Epithelial cell of prostate (primary cell): ENCODE measurements at regions not wholly inside any gene's neighbourhood (a gene's known extent, or its start where the extent isn't known, plus 50 kb on each side); places are given as distances from the start of the nearest gene placed in this dataset.

Experiments used
- DNase-seq: peaks from one replicate; pipeline ENCODE4 v3.0.0-alpha.2; 2011; ENCODE audit warnings: low read depth, low spot score
- H3K27ac ChIP-seq: fragments of 450-650 bp; 2 replicates; pipeline ENCODE4 v1.5.1; 2017; ENCODE audit warnings: mild to moderate bottlenecking

DNA sequence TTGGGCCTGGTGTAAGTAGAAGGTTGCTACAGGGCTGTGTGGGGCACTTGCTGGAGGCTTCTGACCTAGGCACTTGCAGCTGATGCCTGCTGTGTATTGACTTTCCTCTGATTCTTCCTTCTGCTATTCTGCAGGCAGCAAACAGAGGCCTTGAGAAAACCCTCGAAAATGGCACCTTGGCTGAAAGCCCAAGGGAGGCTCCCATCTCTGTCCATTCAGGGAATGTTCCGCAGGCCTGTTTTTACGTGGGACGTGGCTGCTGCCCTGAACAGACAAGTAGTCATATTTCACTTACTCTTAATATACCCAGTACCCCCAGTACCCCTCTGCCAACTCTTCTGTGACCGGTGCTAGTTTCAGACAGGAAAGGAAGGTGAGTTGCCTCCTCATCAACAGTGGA lies 664.7 kb downstream of the INHBA start:
- H3K27ac ChIP-seq, result no peak overlapping the region
- no peak for DNase-seq

GRCh38 chr7:41037691-41038090 lies 665.2 kb downstream of the INHBA start:
- H3K27ac ChIP-seq, result no peak overlapping the region
- no peak for DNase-seq

DNA sequence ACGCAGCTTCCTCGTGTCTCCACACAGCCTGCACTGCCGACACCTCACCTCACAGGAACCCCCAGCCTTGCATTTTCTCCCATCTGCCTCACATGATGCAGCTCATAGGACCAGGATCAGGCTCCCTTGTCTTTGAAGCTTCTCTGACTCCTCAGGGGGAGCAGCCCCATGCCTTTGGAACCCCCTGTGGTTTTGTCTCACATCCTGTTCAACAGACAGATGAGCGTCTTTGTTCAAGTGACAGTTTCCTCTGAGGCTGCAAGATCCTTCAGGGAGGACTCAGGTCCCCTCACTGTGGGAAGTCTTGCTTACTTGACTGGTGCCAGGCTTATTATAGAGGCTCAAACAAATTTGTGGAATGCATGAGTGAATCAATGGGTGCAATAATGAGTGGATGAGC lies 667.1 kb downstream of the INHBA start:
- no peak for DNase-seq
- no peak overlapping the region for H3K27ac ChIP-seq

DNA sequence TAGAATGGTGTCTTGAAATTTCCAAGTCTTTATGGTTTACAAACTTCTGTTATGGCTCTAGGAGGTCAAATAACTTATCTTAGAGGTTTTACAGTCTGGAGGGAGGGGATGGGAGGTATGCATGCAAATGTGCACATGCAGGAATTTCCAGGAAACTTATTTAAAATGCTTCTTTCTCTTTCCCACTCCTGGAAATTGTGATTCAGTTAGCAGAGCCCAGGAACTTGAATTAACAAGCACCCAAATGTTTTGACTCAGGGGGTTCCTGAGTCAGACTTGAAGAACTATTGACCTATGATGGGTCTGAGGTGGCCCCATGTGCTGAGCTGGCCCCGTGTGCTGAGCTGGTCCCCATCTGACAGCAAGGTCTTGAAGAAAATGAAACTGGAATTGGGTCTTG lies 669.4 kb downstream of the INHBA start:
- no peak overlapping the region for H3K27ac ChIP-seq
- DNase-seq, result no peak

- H3K27ac ChIP-seq, result peak overlapping the region; percentile 68
- no peak for DNase-seq
These were observed 672.2 kb downstream of the INHBA start for GRCh38 chr7:41030673-41031072.

DNA sequence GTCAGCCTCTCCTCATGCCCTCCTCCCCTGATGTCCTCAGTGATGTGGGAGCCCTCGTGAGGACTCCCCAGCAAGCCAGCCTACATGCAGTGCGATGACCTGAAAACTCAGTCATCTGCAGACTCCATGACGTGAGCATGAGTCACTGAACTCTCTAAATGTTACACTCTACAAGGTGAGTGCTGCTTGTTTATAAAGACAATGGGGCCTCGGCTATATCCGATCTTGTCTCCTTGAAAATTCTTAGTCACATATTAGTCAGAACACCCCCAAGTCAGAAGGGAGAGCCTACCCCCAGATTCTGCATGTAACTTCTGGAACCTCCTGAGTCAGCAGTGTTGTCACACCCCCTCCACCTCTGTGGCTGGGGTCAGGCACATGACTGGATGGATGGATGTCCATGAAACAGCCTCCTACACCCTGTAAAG lies 673.8 kb downstream of the INHBA start:
- peak; percentile 91 for DNase-seq
- peak overlapping the region; percentile 68 for H3K27ac ChIP-seq

DNA sequence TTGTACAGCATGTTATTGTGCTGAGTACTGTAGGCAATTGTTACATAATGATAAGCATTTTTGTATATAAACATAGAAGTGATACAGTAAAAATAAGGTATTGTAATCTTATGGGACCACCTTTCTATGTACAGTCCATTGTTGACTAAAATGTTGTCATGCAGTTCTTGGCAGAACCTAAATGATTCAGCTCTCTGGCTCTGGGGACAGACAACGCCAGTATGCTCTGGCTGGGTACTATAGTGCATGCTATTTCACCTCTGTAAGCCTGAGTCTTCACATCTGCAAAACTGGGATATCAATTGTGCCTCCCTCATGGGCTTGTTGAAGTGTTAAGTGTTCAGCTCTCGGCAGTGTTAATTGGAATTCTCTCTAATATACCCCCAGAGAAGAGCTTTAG lies 674.3 kb downstream of the INHBA start:
- no peak for DNase-seq
- H3K27ac ChIP-seq, result peak overlapping the region; percentile 68

DNA sequence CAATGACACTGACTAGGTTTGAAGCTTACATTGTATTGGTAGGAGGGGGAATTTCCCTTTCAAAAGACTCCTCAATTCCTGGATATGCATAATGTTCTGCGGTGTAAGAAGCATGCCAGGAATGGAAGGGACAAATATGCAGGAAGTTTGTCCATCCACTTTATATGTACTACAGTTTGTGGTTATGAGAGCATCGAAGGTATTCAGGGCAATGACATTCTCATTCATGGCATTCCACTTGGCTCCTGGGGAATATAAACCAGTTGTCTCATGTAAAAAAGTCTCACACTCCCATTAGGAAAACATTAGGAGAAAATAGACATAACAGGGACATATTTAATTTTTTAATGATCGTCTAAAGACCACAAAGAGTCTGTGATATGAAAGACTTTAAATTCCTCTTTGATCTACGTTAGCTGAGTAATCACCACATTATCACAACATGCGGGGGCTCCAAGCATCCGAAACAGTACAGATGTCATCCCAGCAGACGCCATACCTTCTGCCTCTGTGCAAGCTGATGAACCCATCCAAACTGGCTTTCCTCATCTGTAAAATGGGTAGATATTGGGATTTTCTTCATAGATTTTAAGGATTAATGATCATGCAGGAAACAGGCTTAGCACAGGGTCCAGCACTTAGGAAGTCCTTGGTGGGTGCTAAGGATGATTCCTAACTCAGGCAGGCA lies 675.3 kb downstream of the INHBA start:
- peak; percentile 29 for DNase-seq
- H3K27ac ChIP-seq, result peak overlapping the region; percentile 68

DNA sequence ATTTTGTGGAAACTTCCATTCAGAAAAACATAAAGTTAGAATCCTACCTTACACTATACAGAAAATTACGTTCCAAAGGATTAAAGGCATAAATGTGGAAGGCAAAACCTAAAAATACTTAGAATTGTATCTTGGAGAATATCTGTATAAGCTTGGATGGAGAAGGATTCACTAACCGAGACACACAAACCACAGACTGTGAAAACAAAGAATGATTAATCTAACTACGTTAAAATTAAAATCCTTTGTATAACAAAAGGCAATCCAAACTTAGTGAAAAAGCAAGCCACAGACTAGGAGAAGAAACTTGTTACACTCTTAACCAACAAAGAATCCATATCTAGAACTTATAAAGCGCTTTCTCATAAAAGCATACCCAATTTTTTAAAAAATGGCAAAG lies 678.8 kb downstream of the INHBA start:
- DNase-seq, result no peak
- H3K27ac ChIP-seq, result no peak overlapping the region

DNA sequence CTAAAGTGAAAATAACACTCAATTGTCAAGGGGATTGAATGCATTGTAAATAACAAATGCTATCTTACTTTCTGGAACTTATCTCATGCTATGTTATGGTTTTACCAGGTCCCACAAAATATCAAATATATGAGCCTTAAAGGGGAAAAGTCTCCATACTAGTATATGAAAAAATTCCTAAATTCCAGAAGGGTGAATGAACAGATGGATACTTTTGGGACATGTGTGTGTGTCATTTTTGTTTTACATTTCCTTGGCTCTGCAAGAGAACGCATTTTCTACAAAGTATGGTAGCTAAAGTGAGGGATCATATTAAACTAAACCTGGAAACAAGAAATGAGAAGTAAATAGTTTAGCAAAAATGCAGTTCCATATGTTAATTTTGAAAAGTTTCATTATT lies 682.8 kb downstream of the INHBA start:
- H3K27ac ChIP-seq, result no peak overlapping the region
- no peak for DNase-seq

GRCh38 chr7:41013117-41013516 lies 689.8 kb downstream of the INHBA start:
- DNase-seq, result no peak

DNA sequence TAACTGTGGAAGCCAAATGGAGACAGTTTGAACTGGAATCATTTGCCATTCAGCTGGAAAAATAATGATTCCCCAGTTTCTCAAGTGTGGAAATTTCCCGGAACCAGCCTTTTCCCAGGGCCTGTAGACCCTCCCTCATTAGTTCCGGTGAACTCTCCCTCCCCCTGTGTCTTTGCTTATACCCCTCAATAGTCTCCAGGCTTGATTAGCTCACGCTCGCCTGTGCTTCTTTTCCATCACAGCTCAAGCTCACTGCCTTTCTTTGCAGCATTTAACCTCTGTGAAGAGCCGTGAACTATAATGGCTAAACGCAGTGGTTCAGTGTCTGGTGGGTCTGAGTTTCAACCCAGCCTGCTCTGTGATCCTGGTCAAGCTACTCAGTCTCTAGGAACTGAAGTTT lies 690.8 kb downstream of the INHBA start:
- no peak for DNase-seq
- H3K27ac ChIP-seq, result no peak overlapping the region

More at GRCh38 chr7:41013117-41013516, 689.8 kb downstream of the INHBA start:
- no peak overlapping the region for H3K27ac ChIP-seq

- H3K27ac ChIP-seq, result no peak overlapping the region
- no peak for DNase-seq
These were observed 691.9 kb downstream of the INHBA start for GRCh38 chr7:41010967-41011366.

DNA sequence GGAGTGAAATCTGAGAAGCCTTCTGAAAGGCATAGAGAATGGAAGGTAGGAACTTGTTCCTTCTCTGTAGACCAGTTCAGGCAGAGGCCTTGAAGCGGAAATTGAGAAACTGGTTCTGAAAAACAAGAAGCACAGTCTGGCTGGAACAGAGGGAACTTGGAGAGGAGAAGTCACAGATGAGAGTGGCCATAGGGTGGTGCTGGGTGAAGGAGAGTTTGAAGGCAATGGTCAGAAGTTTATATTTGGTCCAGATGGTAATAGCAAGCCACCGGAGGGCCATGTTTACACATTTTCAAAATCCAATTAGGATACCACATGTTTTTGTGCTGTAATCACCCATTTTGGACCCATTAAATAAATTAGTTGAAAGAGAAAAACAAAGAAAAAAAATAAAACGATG lies 692.5 kb downstream of the INHBA start:
- no peak for DNase-seq

DNA sequence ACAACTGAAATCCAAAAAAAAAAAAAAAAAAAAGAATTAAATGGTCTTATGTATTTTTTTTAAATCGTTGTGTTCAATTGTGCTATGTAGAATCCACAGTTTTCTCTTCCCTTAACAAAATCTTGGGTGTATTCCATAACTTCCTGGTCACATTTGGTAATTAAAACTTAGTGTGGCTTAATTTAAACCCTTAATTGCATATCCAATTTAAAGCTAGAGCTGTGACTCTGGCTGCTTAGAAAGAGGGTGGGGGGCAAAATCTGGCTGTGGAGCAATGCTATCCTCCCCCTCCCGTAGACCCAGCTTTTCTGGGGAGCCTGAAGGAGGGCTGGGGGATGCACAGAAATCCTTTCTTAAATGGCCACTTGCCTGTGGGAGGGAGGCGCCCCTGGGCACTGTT lies 695.1 kb downstream of the INHBA start:
- peak overlapping the region; percentile 88 for H3K27ac ChIP-seq
- no peak for DNase-seq

More for the DNA sequence above, 692.5 kb downstream of the INHBA start:
- no peak overlapping the region for H3K27ac ChIP-seq

DNA sequence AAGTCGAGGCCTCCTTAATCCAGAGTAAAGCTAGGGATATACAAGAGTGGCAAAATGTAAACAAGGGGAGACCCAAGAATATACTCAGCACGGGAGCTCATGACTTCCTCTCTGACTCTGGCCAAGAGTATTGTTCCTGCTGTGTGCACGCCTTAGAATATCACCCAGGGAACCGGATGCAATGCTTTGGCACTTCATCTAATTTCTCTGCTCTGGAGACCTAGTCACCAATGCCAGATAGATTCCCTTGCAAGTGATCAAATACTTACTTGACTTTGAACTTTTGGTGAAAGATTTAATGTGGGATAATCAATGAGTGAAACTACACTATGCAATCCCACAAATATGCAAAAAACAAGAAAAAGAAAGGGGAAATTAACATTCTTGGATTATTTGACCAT lies 695.5 kb downstream of the INHBA start:
- no peak for DNase-seq
- H3K27ac ChIP-seq, result peak overlapping the region; percentile 88

DNA sequence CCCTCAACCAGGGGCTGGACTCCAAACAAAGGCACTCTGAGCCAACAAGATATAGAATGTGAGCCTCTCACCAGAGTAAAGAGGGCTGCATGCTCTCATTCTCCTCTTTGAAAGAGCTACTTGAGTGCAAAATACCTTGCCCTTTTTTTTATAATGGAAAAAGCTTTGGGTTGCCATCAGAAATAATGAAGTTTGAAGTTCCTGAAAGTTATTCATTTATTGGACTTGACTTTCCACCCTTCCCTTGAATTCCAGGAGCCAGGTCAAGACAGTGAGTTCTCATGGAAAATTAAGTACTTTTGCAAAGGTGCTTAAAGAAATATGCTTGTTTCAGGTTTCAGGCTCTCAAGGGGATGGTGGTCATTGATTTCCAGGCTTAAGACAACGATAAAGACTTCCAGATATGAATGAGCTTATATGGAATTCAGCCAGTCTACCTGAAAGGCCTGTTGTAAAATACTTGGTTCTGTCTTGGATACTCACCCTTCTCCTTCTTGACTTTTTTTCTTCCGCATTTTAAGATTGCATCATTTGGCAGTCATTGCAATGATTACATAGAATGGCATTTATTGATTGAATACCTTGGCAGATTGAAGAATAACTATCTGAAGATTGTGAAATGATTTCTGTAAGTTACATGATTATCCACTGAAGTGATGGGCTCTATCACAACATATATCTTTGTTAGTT lies 696.4 kb downstream of the INHBA start:
- H3K27ac ChIP-seq, result peak overlapping the region; percentile 88
- DNase-seq, result peak; percentile 31

DNA sequence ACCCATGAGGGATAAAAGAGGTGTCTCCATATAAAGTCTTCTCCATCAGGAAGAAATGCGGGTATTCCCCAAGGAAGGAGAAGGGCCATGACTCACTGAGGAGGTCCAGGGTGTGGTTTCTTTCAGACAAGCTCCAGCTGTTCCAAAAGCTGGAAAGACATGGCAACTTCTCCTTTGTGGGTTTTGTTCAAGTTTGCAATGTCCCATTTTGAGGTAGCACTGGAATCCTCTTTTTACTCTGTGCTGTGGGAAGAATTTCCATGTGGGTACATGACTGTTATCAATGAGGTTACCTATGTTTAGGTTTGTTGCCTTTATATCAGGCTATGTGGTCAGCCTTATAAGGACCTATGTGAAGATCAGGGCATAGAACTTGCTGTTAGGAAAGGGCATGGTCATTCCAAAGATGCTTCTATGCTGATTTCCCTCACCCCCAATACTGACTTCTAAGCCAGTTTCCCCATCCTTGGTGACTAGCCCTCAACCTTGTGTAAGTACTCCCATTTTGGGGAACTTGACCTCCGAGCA lies 697.5 kb downstream of the INHBA start:
- DNase-seq, result peak; percentile 29
- H3K27ac ChIP-seq, result peak overlapping the region; percentile 88

- peak overlapping the region; percentile 88 for H3K27ac ChIP-seq
- no peak for DNase-seq
These were observed 698.9 kb downstream of the INHBA start for GRCh38 chr7:41003977-41004376.

DNA sequence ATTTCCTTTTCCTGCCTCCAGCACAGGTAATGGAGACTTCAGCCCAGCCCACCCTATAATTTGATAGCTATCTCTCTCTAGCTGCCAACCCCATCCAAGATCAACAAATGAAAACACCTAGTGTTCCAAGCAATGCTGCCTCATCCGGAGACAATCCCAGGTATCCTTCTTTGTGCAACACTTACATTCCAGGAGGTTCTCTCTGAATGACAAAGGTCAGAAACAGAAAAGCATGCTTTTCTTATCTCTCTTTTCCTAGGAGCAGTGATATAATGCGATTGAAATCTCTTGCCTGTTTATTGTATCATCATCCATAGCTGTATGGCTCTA lies 699.3 kb downstream of the INHBA start:
- H3K27ac ChIP-seq, result peak overlapping the region; percentile 88
- no peak for DNase-seq

DNA sequence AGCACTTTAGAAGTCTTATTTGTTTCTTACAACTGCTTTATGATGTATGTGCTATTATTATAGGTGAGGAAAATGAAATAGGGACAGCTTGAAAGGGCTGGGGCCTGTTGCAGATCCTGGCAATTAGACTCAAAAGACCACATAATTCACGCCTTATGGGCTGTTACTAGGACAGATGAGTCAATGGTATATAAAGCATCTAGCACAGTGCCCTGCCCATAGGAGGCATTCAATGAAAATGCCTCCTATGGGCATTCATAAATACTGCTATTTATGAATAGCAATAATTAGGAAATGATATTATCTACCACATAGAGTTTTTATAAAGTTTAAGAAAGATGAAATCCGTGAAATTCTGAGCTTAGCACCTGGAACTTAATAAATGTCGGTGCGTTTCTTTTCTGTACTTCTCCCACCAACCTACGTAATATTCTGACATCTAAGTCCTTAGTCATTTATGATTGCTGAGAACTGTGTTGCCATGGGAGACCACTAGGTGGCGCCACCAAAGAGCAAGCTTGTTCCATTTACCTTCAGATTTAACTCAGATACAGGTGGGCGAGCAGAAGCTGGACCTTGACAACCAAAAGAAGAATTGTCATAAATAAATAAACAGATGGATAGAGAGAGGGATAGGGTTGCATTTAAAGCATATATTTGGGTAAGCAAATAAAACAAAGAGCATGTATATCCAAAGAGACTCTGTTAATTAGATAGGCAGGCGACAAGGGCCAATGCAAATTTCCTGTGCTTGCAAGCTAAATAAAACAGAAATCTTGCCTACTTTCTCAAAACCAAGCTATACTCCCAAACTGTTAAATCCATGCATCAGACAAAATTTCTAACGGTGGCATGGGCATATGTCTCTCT lies 699.9 kb downstream of the INHBA start:
- DNase-seq, result no peak
- H3K27ac ChIP-seq, result peak overlapping the region; percentile 88
